ENCODE measurements at regions not wholly inside any gene's neighbourhood (a gene's known extent, or its start where the extent isn't known, plus 50 kb on each side); places are given as distances from the start of the nearest gene placed in this dataset.
A peak's percentile ranks its signal among the peaks of the same experiment; 100 is the strongest.

GRCh38 chrX:95885074-95885473 is 799.6 kb upstream of the DIAPH2 start:
- no peak overlapping the region; the same call in 1 of the 2 replicates for H3K27ac ChIP-seq
- TF ChIP-seq CTCF (conservative IDR thresholded peaks at IDR 0.05) (no peak), ZFX (IDR thresholded peaks at IDR 0.05) (no peak)

GRCh38 chrX:95889279-95889678 is 795.4 kb upstream of the DIAPH2 start:
- no peak for TF ChIP-seq CTCF (conservative IDR thresholded peaks at IDR 0.05)
- TF ChIP-seq ZFX (IDR thresholded peaks at IDR 0.05): no peak
- no peak overlapping the region for H3K27ac ChIP-seq

- no peak overlapping the region for H3K27ac ChIP-seq
- no peak for TF ChIP-seq ZFX (IDR thresholded peaks at IDR 0.05)
- TF ChIP-seq CTCF (conservative IDR thresholded peaks at IDR 0.05): no peak
These were observed 791.0 kb upstream of the DIAPH2 start for GRCh38 chrX:95893636-95894035.

- no peak overlapping the region for H3K27ac ChIP-seq
- TF ChIP-seq ZFX (IDR thresholded peaks at IDR 0.05) (no peak), CTCF (conservative IDR thresholded peaks at IDR 0.05) (peak; percentile 24)
These were observed 781.2 kb upstream of the DIAPH2 start for GRCh38 chrX:95903490-95903889.

- TF ChIP-seq CTCF (conservative IDR thresholded peaks at IDR 0.05): no peak
- no peak for TF ChIP-seq ZFX (IDR thresholded peaks at IDR 0.05)
- no peak overlapping the region for H3K27ac ChIP-seq
These were observed 780.7 kb upstream of the DIAPH2 start for GRCh38 chrX:95903975-95904374.

GRCh38 chrX:95907081-95907480 is 777.6 kb upstream of the DIAPH2 start:
- no peak for TF ChIP-seq CTCF (conservative IDR thresholded peaks at IDR 0.05)
- TF ChIP-seq ZFX (IDR thresholded peaks at IDR 0.05): no peak

GRCh38 chrX:95911062-95911461 is 773.6 kb upstream of the DIAPH2 start:
- TF ChIP-seq CTCF (conservative IDR thresholded peaks at IDR 0.05) (no peak), ZFX (IDR thresholded peaks at IDR 0.05) (no peak)

More at GRCh38 chrX:95907081-95907480, 777.6 kb upstream of the DIAPH2 start:
- no peak overlapping the region for H3K27ac ChIP-seq

More at GRCh38 chrX:95911062-95911461, 773.6 kb upstream of the DIAPH2 start:
- H3K27ac ChIP-seq: no peak overlapping the region

All from C4-2B (cell line).